Kasumi-1 (cell line): ENCODE measurements at regions not wholly inside any gene's neighbourhood (a gene's known extent, or its start where the extent isn't known, plus 50 kb on each side); places are given as distances from the start of the nearest gene placed in this dataset.
A peak's percentile ranks its signal among the peaks of the same experiment; 100 is the strongest.

Experiments
- DNase-seq, 2 experiments: peaks; one replicate each; lab custom pipeline; 2025; lab: John Stamatoyannopoulos, UW

DNA sequence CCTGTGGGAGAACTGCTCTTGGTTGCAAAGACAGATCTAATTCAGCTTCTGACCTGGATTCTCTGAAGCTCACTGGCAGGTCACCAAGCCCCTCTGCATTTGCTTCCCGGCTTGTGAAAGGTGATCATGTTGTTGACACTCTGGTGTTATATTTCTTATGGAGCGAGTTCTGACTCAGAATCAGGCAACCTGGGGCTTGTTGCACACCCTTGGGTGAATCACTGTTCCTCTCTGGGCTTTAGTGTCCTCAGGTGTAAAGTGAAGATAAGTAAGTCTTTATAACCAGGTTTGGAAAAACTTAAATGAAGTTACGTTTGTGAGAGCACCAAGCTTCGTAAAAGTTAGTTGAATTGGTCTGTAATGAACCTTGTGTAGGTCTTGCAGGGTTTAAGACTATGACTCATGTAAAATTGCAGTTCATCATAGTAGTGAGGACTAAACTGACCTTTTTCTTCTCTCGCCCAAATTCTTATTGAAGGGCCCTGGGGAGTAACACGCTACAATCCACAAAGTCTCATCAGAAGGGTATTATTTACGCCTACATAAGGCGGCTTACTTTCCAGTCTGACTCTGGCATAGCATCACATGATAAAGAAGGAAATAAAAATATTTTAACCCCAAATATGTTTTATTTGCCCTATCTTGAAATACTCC lies 218.6 kb downstream of the TMEM38B start:
- no peak for DNase-seq

DNA sequence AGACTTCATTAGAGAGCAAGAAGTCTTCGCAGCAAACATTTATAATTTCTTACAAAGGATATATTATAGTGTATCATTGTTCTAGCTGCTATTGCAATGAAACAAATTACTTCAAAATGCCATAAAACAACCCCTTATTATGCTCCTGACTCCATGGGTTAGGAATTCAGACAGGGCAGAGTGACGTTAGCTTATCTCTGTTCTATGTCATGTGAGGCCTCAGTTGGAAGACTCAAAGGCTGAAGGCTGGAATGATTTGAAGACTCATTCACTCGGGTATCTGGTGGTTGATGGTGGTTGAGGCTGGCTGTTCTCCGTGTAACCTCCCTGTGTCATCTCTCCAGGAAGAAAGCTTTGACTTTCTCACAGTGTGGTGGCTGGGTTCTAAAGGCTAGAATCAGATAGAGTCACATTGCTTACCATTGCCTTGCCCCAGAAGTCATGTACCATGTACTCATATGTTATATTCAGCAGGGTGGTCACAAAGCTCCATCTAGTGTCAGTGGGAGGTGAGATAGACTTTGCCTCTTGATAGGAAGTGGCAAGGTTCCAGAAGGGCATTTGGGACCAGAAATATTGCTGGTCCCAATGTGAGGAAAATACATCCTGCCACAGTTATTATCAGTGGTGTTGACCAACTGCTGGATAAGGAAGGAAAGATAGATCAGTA lies 226.9 kb downstream of the TMEM38B start:
- no peak for DNase-seq

DNA sequence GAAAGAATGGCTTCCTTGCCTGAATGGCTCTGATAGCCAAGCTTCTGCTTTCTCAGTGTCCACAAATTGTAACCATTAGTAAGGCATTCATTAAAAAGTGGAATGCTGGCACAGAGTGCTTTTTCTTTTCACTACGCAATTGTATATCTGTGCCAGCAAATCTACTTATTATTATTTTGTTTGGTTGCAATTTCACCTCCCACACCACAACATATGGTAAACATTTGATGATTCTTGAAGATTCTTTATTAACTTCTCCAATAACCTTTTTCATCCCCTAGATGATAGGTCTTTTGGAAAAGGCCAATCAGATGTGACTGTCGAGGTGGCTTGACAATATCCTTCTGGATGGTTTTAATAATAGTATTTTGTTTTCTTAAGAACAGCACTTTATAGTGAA lies 234.1 kb downstream of the TMEM38B start:
- no peak for DNase-seq

DNA sequence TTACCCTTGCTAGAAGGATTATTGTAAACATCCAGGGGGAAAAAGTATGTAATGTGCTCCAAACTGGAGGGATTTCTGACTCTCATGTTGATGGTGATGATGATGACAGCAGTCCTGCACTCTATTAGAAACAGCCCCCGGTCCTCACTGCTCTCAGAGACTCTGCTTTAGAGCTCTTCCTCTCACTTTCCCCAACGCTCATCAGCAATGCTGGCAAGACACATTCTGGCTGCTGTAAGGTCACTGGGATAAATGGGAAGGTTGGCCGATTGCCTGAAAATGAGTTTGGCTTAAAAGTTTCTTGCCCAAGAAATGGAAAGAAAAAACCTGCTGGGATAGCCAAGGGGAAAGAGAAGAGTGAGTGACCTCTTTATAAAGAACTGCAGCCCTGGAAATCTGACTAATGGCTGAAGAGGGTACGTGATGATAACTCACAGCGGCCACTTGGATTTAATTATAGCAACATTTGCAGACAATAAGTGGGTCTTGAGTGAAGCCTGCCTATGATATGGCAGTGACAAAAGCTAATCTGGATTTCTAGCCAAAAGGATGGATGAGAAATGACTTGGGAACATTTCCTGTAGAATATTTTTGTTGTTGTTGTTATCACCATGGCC lies 235.8 kb downstream of the TMEM38B start:
- no peak for DNase-seq

DNA sequence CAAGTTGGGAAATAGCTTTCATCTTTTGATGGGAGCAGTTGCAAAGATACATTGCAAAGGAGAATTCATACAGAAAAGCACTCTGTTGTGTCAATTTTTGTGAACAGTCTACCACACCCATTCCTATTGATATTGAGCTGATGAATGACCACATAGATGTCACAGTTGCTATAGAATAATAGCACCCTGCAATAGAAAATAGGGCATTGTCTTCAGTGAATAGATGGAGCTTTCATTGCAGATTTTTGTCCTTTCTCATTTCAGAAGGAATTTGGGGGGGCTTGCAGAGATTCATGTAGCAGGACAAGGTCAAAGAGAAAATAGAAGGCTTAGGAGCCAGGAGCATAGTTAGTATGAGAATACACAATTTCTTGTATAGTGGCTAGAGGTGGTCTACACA lies 237.9 kb downstream of the TMEM38B start:
- DNase-seq, result no peak

DNA sequence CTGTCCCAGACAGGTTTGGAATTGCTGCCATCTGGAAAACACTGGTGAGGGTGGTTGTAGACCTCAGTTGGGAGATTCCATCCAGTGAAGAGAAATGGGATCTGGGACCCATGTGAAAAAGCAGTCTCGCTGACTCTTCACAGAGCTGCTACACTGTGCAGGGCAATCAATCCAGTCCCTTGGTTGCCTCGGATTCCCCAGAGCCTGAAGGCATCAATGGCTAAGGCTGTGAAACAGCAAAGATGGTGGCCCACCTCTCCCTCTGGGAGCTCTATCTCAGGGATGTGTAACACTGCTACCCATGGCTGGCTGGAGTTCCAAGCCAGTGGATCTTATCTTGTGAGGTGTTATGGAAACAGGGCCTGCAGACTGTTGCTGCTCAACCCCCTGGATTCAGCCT lies 256.1 kb downstream of the TMEM38B start:
- no peak for DNase-seq

DNA sequence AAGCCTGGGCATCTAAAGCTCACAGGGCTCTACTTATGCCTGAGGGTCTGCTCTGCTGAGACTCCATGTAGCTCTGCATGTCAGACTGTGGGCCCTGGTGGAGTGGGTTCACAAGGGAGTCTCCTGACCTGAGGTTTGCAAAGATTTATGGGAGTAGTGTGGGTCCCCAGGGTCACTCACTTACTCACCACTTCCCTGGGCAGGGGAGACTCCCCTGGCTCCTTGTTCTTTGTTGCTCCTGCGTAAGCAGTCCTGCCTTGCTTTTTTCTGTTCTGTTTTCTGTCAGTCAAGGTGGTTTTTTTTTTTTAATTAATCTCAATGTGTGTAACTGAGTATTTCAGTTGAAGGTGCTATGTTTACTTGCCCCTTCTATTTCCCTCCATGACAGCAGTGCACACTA lies 256.6 kb downstream of the TMEM38B start:
- no peak for DNase-seq

DNA sequence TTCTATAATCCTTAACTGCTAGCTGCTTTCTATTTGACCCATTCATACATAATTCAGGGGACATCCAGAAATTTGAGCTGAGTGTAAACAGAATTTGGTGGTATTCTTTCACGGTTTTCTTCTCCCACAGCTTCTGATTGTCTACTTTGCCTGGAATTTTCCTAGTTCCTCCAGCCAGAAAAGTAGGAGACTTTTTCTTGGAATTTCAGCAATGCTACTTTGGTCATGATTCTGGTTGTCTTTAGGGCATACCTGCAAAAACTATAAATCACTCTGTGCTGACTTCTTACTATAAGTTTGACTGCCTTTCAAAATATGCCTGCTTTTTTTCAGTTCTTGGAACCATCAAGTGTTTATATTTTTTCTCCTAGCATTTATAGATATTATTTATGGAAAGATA lies 260.2 kb downstream of the TMEM38B start:
- DNase-seq, result no peak

DNA sequence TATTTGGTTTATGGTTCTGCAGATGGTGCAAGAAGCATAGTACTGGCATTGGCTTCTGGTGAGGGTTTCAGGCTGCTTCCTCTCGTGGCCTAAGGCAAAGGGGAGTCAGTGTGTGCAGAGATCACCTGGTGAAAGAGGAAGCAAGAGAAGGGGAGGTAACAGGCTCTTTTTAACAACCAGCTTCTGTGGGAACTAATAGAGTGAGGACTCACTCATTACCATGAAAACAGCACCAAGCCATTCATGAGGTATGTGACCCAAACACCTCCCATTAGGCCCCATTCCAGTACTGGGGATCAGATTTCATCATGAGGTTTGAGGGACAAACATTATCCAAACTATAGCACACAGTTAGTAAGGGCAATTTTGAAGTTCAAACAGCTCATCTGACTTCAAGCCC lies 263.5 kb downstream of the TMEM38B start:
- peak; percentile 9 to 17 for DNase-seq

DNA sequence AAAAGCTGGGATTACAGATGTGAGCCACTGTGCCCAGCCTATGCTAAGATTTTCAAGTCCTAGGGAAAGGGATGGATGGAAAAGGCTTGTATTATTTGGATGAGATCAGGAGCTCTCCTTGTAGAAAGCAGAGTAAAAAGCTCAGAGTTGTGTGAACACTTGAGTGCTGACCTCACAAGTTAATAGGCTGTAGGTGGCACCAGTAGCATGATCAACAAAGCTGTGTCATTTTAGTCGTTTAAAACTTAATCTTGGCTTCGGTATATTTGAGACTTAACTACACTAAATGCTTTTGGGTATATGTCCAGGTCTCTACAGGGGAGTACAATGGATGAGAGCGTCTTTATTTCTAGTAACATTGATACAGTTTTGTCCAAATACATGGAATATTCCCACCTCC lies 264.2 kb downstream of the TMEM38B start:
- DNase-seq, result no peak

DNA sequence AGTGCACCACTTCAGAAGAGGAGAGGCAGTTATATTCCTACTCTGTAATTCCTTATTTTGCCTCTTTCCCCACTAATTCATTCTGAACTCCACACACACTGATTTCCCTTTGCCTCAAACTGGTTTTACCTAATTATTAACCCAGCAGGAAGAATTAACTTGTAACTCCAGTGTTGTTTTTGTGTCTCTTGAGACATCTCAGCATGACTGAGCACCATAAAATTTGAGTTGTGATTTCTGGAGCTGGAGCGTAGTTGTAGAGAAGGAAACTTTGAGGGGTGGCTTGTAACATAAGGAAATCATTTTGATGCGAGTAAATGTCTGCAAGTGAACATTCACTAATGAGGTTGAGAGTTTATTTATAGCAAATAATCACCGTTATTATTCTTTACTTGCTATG lies 265.2 kb downstream of the TMEM38B start:
- no peak for DNase-seq

DNA sequence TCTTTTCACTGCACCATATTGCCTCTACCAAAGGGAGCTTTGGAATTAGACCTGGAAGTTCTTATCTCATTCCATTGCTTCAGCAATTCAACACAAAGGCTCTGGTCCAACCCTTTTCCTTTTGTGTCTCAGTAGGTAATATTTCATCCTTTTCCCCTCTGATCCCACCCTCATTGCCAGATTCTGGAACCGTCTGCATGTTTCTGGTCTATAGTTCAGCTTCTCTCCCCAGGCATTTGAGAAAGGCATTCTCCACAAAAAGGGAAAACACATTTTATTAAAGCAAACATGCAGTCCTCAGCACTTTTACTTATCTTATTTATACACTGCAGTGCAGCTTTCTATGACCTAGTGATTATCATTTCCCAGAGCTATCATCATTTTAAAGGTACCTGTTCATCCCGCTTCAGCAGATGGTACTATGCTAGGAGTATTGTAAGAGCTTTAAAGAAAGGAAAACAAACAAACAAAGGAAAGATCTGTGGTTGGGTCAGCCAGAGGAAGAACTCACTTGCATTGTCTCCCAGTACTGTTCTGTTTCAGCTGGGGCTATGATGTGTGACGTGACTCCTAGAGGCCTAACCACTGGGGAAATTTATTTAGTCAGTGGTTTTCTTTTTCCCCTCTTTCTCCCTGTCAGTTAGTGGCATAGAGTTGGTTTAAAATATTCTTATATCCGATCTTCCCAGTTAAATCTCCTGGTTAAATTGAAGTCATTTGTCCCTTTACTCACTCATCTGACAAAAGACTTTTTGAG lies 269.2 kb downstream of the TMEM38B start:
- no peak for DNase-seq

DNA sequence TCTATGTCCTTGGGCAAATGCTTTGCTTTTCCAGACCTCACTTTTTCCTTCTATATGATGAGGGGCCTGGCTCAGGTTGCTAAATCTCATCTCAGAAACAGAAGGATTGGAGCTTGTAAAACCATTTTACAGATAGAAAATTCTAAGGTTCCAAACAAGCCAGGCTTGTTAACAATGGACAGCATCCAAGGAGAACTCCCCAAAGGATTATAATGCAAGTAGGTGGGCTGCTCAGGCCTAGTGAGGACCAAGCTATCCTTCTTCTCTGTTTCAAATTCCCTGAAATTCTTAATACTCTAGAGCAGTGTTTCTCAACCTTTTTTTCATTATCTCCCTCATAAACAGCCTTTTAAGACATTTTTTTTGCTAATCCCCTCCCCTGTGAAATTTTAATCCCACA lies 269.8 kb downstream of the TMEM38B start:
- no peak for DNase-seq

DNA sequence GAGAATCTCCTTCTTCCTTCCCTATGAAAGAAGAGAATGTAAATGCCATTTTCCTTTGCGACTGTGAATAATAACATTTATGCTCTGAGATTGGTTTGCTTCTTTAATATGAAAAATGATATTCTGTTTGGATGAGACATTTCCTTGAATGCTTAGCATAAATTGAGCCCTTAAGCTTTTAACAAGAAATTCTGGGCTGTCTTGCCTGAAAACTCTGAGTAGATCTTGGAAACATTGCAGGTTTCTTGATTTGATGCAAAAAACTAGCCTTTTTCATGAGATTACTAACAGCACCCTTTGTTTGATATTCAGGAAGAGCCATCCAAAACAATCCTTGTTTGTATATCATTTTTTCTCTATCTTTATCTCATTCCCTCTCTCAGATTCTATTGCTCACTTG lies 272.5 kb downstream of the TMEM38B start:
- no peak for DNase-seq

DNA sequence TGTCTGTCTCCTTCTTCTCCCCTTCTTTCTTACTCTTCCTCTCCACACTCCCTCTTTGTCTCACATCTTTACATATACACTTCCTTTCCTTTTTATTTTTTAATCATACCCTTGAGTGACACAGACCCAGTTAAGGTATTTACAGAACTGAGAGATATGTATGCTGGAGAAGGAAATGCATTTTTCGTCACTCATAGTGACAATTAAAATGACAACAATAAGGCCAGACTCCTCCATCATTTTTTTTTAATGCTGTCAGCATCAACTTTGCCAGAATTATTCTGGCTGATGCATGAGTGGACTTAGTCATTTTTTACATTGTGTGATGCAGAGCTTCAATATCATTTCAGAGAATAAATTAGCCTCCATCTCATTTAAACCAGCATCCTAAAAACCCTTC lies 272.9 kb downstream of the TMEM38B start:
- DNase-seq, result no peak

DNA sequence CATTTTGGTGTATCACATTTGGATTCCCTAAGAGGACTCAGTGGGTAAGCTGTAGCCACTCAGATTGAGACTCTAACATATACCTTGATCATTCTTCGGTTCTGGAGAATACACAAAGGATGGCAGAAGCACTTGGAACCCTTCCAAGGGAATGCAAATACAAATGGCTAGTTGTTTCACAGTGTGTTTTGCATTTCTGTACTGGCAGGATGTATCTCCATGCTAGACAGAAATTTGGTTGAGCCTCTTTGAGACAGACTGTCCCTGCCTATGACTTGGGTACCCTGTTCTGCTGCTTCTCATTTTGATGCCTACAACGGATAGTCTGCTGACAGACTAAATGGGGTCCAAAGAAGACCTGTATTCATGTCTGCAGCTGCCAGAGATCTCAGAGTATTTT lies 273.5 kb downstream of the TMEM38B start:
- no peak for DNase-seq

DNA sequence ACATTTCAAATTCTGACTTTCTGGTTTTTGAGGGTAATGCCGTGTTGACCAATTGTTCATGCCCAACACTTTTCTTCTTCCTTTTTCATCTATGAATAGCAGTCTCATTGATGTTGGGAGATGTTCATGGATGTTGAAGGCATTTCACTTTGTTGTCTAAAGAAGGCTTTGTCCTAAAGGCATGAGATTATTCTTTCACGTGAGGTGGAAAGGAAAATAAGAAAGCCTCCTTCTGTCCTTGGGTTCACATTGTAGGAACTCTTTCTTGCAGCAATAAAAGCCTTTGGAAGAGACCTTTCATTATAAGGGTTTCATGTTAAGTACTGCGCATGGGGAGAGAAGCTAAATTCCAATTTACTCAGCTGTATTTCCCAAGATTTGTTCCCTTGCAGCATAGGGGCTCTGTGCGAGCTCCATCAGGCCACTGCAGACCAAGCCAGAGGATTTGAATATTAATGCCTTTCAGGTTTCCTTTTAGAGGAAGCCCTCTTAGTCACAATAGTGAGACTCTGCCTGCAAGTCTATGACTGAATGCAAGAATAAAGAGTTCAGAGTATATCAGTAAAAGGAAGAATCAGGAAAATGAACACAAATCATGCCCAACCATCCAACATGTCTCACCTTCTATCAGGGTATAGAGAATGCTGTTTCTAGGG lies 274.6 kb downstream of the TMEM38B start:
- DNase-seq, result no peak

DNA sequence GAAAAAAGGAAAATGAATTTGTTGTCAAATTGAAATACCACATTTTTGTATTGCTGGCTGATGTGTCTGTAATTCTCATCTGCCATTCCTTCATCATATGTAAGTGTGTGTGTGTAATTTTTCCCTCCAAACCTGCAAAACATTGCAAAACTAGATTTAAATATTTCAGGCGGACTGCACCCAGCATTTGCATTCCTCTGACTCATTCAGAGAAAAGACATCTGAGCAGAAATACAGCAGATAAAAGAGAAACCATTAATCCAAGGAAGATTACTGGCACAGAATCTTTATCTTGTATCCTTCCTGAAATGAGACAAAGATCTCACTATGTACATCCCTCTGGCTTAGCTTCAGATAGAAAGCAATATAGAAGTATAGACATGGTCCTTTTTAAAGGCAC lies 275.3 kb downstream of the TMEM38B start:
- DNase-seq, result no peak

DNA sequence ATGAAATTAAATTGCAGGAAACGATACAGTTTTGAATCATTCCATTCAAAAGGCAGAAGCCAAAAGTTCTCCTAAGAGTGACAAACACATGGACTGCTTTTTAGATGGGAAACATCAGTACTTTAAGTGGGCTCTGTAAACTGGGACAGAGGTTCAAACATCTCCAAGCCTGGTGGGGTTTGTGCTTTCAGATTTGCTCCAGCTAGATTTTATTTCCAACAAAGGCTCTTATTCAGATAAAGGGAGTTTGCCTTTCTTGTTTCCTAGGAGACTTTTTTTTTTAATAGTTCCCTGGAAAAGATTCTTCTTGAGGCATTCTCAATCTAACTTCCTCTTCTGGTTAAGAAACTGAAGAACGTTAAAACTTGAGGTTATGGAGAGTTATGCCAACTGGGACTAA lies 277.6 kb downstream of the TMEM38B start:
- DNase-seq, result peak; percentile 44 to 59

DNA sequence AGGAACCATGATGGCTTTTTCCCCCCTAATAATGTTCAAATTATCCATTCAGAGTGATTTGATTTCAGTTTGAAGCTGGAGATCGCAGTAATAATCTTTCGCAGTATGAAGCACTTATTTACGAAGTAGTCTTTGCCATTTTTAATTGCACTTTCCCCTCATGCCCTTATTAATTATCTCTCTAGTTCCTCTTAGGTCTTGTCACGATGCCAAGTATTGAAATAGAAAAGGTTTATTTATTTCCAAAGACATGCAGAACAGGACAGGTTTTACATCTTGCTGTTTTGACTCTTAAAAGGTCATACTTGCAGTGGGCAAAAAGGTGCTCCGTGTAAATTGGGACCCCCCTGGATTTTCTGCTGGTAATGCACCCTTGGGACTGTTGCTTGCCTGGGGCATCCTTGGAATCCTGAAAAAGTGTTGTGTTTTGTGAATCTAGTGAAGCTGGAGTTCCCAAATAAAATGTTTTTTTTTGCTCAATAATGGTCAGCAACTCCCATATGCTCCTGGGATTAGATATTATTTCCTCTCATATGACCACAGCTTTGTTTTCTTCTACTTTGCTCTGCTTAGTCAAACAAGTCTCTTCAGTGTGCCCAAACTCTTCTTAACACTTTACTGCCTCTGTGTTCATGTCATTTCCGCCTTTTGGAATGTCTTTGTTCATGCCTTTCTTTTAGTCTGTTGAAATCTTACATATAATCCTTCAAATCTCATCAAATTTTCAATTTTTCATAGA lies 278.3 kb downstream of the TMEM38B start:
- no peak for DNase-seq

DNA sequence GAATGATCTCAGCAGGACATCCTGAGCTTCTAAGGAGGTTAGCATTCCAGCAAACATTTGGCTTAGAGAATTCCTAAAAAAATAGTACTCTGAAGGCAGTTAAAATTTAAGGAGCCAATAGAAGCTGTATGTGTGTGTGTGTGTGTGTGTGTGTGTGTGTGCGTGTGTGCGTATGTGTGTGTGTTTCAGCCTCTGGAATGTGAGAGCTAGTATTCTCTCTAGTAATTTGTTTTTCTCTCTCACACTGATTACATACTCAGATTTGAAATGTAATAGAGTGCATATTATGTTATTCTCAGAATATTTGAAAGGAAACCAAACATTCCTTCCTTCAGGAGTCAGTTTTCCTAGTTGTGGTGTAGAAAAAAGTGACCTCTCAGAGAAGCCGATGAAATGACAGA lies 279.6 kb downstream of the TMEM38B start:
- no peak for DNase-seq
